NCI-H460 (cell line): ENCODE measurements at regions not wholly inside any gene's neighbourhood (a gene's known extent, or its start where the extent isn't known, plus 50 kb on each side); places are given as distances from the start of the nearest gene placed in this dataset.

Source experiments
- DNase-seq: peaks from one replicate; pipeline ENCODE4 v3.0.0-alpha.2; 2016; ENCODE audit warnings: low read depth; ENCODE audit errors: extremely low read depth

DNA sequence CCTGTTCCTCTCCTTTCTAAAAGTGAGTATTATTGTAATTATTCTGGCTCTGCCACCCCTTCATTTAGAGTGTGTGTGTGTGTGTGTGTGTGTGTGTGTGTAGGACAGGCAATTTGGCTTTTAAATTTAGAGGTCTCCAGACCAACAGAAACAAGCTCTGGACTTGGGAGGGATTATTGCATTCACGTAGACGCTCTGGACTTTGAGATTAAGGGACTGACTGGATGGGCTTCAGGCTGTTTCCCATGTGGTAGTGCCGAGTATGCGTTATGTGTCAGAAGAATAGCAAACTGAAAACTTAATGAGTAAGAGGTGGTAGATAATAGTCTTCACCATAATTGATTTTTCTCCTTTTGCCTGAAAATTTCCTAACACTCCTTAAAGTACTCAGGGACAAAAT lies 281.9 kb downstream of the USP25 start:
- no peak for DNase-seq

GRCh38 chr21:16013570-16013969 lies 283.8 kb downstream of the USP25 start:
- no peak for DNase-seq

- DNase-seq = no peak
These were observed 291.1 kb downstream of the USP25 start for GRCh38 chr21:16020878-16021277.

DNA sequence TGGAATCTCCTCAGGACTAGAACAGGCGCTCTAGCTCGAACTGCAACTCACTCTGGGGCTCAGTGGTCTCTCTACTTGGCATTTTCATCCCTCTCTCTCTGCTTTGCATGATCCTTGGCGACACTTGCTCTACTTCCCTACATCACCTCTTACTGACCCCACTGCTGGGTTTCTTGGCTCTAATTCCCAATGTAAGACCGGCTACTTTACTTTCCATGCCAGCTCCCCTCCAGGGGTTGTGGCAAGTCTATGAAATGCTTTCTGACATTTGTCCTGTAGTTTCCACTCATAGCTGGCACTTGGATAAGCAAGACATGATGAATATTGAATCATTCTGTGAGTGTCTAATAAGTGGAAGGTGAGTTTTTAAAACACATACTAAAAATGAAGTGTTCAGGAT lies 292.3 kb downstream of the USP25 start:
- DNase-seq = no peak

DNA sequence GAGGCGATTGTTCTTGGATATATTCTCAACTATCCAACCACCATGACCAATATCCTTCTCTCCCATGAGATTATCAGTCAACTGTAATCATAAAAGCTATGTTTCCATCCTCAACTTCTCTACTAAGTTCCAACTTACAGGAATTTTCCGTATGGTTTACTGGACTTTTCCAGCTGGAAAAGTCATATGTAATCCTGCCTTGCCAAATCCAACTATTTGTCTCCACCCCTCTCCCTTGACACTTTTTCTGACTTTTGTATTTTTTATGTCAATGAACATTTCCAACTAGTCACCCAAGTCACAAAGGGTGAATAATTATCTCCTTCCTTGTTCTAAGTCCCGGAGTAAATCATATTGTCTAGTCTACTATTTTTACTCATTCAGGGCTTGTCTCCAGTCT lies 293.1 kb downstream of the USP25 start:
- no peak for DNase-seq

DNA sequence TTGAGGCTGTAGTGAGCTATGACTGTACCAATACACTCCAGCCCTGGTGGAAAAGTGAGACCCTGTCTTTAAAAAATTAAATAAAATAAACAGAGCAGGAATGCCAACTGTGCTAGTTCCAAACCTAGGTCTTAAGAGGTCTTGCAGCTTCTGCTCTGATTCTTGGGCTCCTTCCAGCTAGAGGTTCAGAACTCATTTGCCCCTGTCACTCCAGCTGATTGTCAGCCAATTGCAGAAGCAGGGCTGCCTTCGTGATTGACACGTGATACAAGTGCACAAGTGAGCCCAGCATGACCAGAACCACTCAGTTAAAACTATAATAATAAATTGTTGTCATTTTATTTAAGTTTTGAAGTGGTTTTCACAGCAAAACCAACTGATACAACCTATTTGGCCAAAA lies 298.4 kb downstream of the USP25 start:
- no peak for DNase-seq

DNA sequence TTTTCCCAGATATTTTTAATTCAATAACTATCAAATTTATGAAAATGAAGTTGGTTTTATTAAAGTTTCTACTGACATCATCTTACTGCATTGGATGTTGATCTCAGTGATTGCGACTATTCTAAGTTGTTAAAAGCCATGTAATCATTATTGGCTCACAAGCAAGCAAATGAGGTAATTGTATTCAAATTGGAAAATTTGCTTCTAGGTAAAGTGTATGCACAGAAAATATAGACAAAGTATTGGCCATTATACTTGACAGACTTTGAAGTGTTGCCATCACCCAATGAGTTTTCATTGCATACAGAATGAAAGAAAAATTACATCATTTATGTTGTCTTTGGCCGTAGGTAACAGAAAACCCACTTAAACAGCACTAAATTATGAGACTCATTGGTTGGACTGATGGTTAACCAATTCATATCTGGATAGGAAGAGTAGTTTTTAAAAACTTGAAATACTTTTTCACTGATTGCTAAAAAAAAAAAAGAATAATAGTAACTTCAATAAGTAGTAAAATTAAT lies 299.2 kb downstream of the USP25 start:
- DNase-seq = no peak

DNA sequence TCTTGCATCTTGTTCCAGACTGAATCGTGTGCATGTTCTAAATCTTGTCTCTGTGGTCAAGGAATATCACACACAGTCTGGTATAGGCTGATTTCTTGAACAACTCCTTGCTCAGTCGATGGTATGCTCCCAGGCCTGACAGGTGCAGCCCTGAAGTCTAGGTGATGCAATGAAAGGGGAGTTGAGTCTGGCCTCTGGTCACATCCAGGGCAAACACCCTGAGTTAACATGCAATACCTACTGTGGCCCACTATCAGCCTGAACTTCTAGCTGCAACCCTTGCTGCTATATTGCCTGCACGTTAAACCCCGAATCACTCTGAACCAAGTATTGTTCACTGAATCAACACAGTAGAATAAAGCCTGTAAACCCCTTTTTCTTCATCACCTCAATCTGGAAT lies 303.4 kb downstream of the USP25 start:
- no peak for DNase-seq

- DNase-seq = no peak
These were observed 304.8 kb downstream of the USP25 start for GRCh38 chr21:16034446-16035190.

DNA sequence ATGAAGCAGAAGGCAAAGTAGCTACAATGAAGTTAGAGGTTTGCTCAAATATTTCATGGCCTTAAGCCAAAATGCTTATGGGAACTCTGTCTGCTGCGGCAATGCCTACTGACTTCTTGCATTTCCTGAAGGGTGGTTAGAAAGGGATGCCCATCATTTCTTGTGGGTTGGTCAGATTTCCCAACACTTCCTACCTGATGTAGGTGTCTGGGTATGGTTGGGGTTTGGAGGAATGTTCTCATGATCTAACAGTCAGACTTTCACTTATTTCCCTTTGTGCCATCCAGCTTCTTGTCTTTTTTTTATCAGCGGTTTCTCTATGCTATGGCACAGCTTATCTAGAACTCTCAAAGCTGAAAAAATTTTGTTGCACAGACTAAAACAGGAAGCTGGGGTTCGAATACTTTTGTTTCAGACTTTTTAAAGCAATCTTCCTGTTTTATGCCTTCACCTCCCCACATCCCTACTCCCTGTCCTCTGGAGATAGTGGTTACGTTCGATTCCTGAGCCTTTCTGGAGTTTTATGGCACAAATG lies 307.7 kb downstream of the USP25 start:
- no peak for DNase-seq

GRCh38 chr21:16040601-16041000 lies 310.8 kb downstream of the USP25 start:
- no peak for DNase-seq

DNA sequence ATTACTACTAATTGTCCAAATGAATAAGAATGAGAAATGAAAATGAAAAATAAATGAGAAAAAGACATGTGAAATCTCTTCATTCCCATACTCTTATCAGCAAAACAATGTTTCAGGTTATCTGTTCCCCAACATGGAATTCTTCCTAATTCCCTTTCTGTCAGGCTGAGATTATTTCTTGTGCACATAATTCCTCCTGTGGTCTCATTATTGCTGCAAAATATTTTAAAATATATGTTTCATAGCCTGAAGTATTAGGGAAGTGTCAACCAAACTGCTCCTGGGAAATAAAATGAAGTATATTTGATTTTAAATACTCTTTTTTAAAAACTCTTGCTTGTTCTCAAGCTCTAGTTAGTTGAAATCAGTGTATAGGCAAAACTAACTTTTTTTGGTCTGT lies 314.9 kb downstream of the USP25 start:
- no peak for DNase-seq

- no peak for DNase-seq
These were observed 317.0 kb downstream of the USP25 start for GRCh38 chr21:16046656-16047330.

DNA sequence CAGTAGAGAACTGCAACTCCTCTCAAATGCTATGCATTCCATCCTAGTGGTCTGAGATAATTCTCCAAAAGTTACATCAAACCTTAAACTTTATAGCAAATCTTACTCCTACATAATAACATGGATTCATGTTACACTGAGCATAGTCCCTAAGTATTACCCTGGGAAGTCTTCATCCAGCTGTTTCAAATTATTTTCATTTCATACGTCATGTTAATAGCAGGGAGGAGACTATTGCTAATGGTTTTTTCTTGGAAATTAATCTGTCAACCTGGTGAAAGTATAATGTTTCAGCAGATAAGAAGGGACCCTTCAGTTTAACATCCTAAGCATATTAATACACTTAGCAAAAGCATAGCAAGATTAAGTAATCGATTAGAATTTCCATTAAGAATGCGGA lies 318.1 kb downstream of the USP25 start:
- DNase-seq = no peak

- no peak for DNase-seq
These were observed 325.2 kb downstream of the USP25 start for GRCh38 chr21:16055014-16055413.

GRCh38 chr21:16058896-16059295 lies 329.1 kb downstream of the USP25 start:
- no peak for DNase-seq

DNA sequence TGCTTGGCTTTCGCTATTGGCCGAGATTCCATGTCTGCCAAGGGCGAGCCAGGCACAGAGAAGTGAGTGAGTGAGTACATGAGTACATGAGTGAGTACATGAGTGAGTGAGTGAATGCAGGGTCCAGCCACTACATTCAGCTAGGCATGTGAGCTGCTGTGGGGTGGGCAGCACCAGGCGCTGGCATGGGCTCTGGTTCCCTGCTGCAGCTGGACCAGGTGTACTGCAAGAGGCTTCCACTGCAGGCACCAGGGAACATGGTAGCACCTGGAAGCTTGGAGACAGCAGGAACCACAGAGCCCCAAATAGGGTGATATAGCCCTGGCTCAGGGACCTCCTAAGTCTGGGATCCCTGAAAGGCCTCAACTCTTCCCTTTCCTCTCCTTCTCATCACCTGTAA lies 330.2 kb downstream of the USP25 start:
- DNase-seq = no peak

DNA sequence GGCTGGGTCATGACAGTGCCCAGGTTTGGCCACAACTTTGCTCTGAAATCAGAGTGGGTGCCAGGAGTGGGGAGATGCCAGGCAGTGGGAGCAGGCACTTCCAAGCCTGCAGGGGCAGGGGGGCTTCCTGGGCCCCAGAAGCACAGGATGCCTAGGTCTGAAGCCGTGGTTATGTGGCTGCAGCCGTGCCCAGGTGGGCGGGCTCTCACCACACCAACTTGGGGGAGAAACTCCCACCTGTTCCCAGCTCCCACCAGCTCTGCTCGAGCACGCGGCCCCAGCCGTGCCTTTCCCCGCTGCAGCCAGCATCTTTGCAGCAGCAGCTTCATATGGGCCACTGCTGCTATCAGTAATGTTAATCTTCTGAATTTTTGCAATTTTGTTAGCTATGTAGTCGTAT lies 331.4 kb downstream of the USP25 start:
- no peak for DNase-seq

GRCh38 chr21:16069178-16070112 lies 339.7 kb downstream of the USP25 start:
- DNase-seq = no peak

DNA sequence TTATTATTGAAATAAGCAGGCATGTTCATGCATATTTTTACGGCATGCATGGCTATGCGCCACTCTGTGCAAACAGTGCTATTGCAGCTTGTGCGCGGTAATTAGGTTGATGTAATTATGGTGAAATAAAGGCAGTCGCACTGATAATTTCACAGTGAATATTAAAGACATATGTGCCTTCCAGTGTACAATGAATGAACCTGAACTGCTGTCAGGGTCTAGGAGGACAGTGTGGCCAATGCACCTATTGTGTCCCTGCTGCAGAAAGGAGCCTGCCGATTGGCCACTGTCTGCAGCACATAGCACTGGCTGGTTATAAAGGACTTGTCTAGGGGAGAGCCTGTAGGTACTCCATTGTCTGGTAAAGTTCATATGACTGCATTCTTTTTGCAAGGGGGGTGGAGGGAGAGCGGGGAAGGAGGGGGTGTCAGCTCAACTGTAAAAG lies 340.4 kb downstream of the USP25 start:
- DNase-seq = no peak

GRCh38 chr21:16071092-16071491 lies 341.3 kb downstream of the USP25 start:
- no peak for DNase-seq
